Trophoblast cell (in vitro differentiated cells and primary cell): ENCODE measurements at regions not wholly inside any gene's neighbourhood (a gene's known extent, or its start where the extent isn't known, plus 50 kb on each side); places are given as distances from the start of the nearest gene placed in this dataset.
"Not testable (repeated sequence)": the region's sequence is repeated elsewhere in the genome, so short reads cannot be mapped to it uniquely, and the experiment has no call there.

Experiments
- DNase-seq, 2 donors: peaks; one replicate each; pipeline ENCODE4 v3.0.0-alpha.2; 2016
- H2AFZ ChIP-seq: 2 replicates; pipeline ENCODE4 v1.6.1; 2013; ENCODE audit warnings: low read length, moderate library complexity, mild to moderate bottlenecking; ENCODE audit not compliant: insufficient read depth, poor library complexity
- H2AK5ac ChIP-seq: 2 replicates; pipeline ENCODE4 v1.6.1; 2013; ENCODE audit warnings: mild to moderate bottlenecking, low read length
- H2BK120ac ChIP-seq: 2 replicates; pipeline ENCODE4 v1.6.1; 2013; ENCODE audit warnings: low read length, mild to moderate bottlenecking, moderate library complexity; ENCODE audit not compliant: insufficient read depth, poor library complexity
- H2BK12ac ChIP-seq: 2 replicates; pipeline ENCODE4 v1.6.1; 2013; ENCODE audit warnings: mild to moderate bottlenecking, low read length, moderate library complexity
- H2BK5ac ChIP-seq: 2 replicates; pipeline ENCODE4 v1.6.1; 2013; ENCODE audit warnings: low read length, low read depth, moderate library complexity, mild to moderate bottlenecking; ENCODE audit not compliant: poor library complexity
- H3K14ac ChIP-seq: 2 replicates; pipeline ENCODE4 v1.6.1; 2013; ENCODE audit warnings: mild to moderate bottlenecking, low read length
- H3K18ac ChIP-seq: 2 replicates; pipeline ENCODE4 v1.6.1; 2013; ENCODE audit warnings: mild to moderate bottlenecking, low read length
- H3K23ac ChIP-seq: 2 replicates; pipeline ENCODE4 v1.6.1; 2013; ENCODE audit warnings: low read length
- H3K27ac ChIP-seq: 2 replicates; pipeline ENCODE4 v1.5.1; 2013; ENCODE audit warnings: low read depth, mild to moderate bottlenecking, inconsistent platforms, low read length, moderate library complexity
- H3K27me3 ChIP-seq: 2 replicates; pipeline ENCODE4 v1.6.1; 2013; ENCODE audit warnings: inconsistent platforms, mild to moderate bottlenecking, low read length, moderate library complexity; ENCODE audit not compliant: insufficient read depth
- H3K36me3 ChIP-seq, 2 experiments: 1 replicate in 1 of 2; 2 replicates in 1 of 2; pipeline ENCODE4 v1.6.1; 2013; ENCODE audit warnings: low read length in 2 of 2, mild to moderate bottlenecking in 2 of 2, moderate library complexity in 1 of 2; ENCODE audit not compliant: insufficient read depth in 2 of 2, control insufficient read depth in 1 of 2
- H3K4ac ChIP-seq: 2 replicates; pipeline ENCODE4 v1.6.1; 2013; ENCODE audit warnings: low read depth, mild to moderate bottlenecking, low read length, moderate library complexity
- H3K4me1 ChIP-seq, 2 experiments: 1 replicate in 1 of 2; 2 replicates in 1 of 2; pipeline ENCODE4 v1.6.1; 2013; ENCODE audit warnings: low read length in 2 of 2, mild to moderate bottlenecking in 2 of 2, moderate library complexity in 1 of 2; ENCODE audit not compliant: insufficient read depth in 2 of 2, control insufficient read depth in 1 of 2
- H3K4me2 ChIP-seq: 2 replicates; pipeline ENCODE4 v1.6.1; 2013; ENCODE audit warnings: inconsistent platforms, mild to moderate bottlenecking, low read length, moderate library complexity
- H3K4me3 ChIP-seq: 2 replicates; pipeline ENCODE4 v1.5.1; 2013; ENCODE audit warnings: mild to moderate bottlenecking, low read depth, low read length, inconsistent platforms
- H3K79me1 ChIP-seq: one replicate; pipeline ENCODE4 v1.6.1; 2013; ENCODE audit warnings: low read length
- H3K79me2 ChIP-seq: 2 replicates; pipeline ENCODE4 v1.6.1; 2013; ENCODE audit warnings: low read length, mild to moderate bottlenecking; ENCODE audit not compliant: control insufficient read depth, insufficient read depth, poor library complexity
- H3K9ac ChIP-seq: 2 replicates; pipeline ENCODE4 v1.6.1; 2013; ENCODE audit warnings: mild to moderate bottlenecking, low read length
- H3K9me3 ChIP-seq: 2 replicates; pipeline ENCODE4 v1.6.1; 2013; ENCODE audit warnings: low read depth, mild to moderate bottlenecking, control low read depth, inconsistent platforms, low read length; ENCODE audit not compliant: insufficient read depth
- H4K12ac ChIP-seq: 2 replicates; pipeline ENCODE4 v1.6.1; 2013; ENCODE audit warnings: low read depth, mild to moderate bottlenecking, low read length, moderate library complexity
- H4K8ac ChIP-seq: 2 replicates; pipeline ENCODE4 v1.6.1; 2013; ENCODE audit warnings: low read depth, mild to moderate bottlenecking, low read length, moderate library complexity
- H4K91ac ChIP-seq: one replicate; pipeline ENCODE4 v1.6.1; 2013; ENCODE audit warnings: low read depth, mild to moderate bottlenecking, low read length, moderate library complexity
- WGBS: extraction: QIAGEN DNeasy Blood & Tissue Kit; methylation state at CpG from one replicate; pipeline ENCODE4 v1.1.7; 2013; ENCODE audit warnings: missing lambda C conversion rate; ENCODE audit not compliant: insufficient read length, insufficient coverage; ENCODE audit errors: extremely low coverage; 5-methylcytosine and 5-hydroxymethylcytosine counted together

DNA sequence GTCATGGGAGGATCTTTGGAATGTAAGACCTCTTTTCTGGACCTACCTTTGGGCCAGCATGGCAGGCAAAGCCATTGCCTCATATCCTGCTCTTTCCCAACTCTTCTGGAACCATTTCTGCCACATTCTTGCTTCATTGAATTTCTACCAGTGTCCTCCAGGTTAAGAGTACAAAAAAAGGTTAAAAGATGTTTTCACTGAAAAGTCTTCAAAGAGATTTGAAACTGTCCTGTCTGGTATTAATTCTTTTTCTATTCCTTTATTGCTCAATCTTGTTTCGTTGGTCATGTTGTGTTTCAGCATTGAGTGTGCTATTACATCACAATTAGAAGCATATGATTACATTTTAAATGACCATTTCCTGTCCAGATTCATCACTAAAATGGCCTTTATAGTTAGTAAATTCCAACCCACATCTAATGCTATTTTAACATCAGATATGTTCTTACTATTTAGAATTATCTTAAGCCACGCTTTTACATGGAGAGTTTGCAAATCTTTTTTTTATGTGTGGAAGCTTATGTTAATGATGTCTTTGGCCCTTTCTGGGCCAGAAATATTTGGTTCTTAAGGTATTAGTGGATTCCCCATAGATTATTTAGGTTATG is 450.9 kb downstream of the GJA1 start:
- no peaks in the 10 kb centered on the region for H3K27me3 ChIP-seq
- no peak overlapping the region for H2AK5ac ChIP-seq
- H3K27ac ChIP-seq, result no peak overlapping the region
- H2BK120ac ChIP-seq, result no peak overlapping the region
- H3K9ac ChIP-seq, result no peak overlapping the region
- no peaks in the 10 kb centered on the region for H3K79me1 ChIP-seq
- H3K4me2 ChIP-seq, result no peak overlapping the region
- no peaks in the 10 kb centered on the region for H3K9me3 ChIP-seq
- no peak overlapping the region for H2BK12ac ChIP-seq
- peaks cover 0 to 3% of the 10 kb centered on the region in 2 experiments for H3K4me1 ChIP-seq
- WGBS, result no CpG with 5 or more reads among the region's 2 CpGs
- H3K4me3 ChIP-seq, result no peak overlapping the region
- H3K23ac ChIP-seq, result no peak overlapping the region
- no peak overlapping the region for H4K91ac ChIP-seq
- no peak for DNase-seq
- H2AFZ ChIP-seq, result no peak overlapping the region
- no peak overlapping the region for H4K8ac ChIP-seq
- H3K14ac ChIP-seq, result no peak overlapping the region
- H3K4ac ChIP-seq, result no peak overlapping the region
- H4K12ac ChIP-seq, result no peak overlapping the region
- no peaks in the 10 kb centered on the region for H3K36me3 ChIP-seq
- H3K18ac ChIP-seq, result no peak overlapping the region
- no peak overlapping the region for H2BK5ac ChIP-seq
- H3K79me2 ChIP-seq, result no peaks in the 10 kb centered on the region

DNA sequence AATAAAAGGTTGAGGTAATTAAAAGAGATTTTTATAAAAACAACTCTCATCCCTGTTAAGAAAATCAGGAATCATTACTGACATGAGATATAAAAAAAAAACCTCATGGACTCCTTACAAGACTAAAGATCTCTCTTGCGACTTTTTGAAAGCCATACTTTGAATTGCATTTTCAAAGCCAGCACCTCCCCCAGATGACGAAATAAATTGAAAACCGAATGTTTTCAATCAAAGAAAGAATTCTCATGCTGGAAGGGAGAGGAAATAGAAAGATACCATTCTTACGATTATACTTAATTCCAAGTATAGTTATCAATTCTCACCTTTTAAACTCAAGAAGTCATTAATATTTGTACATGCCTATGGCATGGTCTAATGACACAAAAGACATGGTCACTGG is 452.3 kb downstream of the GJA1 start:
- Histone ChIP-seq H3K4me1 (peaks cover 0 to 3% of the 10 kb centered on the region in 2 experiments), H3K14ac (no peak overlapping the region), H3K79me2 (no peaks in the 10 kb centered on the region), H2AFZ (no peak overlapping the region), H3K18ac (no peak overlapping the region), H3K4ac (no peak overlapping the region), H3K4me2 (no peak overlapping the region), H4K12ac (no peak overlapping the region), H2BK12ac (no peak overlapping the region), H3K9me3 (no peaks in the 10 kb centered on the region), H4K91ac (no peak overlapping the region), H4K8ac (no peak overlapping the region), H2BK120ac (no peak overlapping the region), H3K27ac (no peak overlapping the region), H3K27me3 (no peaks in the 10 kb centered on the region), H3K4me3 (no peak overlapping the region), H3K9ac (no peak overlapping the region), H3K79me1 (no peaks in the 10 kb centered on the region), H2BK5ac (no peak overlapping the region), H3K23ac (no peak overlapping the region), H3K36me3 (no peaks in the 10 kb centered on the region), H2AK5ac (no peak overlapping the region)
- no peak for DNase-seq
- WGBS, result no CpG with 5 or more reads among the region's 4 CpGs

GRCh38 chr6:121890307-121890910 is 455.0 kb downstream of the GJA1 start:
- H3K79me1 ChIP-seq, result no peaks in the 10 kb centered on the region

GRCh38 chr6:121895731-121896130 is 460.3 kb downstream of the GJA1 start:
- H3K4ac ChIP-seq, H3K14ac ChIP-seq, H3K18ac ChIP-seq, H2AK5ac ChIP-seq, H3K4me3 ChIP-seq, H3K9ac ChIP-seq, H3K27me3 ChIP-seq, H2AFZ ChIP-seq, DNase-seq, H3K79me1 ChIP-seq, H3K27ac ChIP-seq, H3K4me1 ChIP-seq, H2BK12ac ChIP-seq, H3K9me3 ChIP-seq, H3K79me2 ChIP-seq, H4K91ac ChIP-seq, H3K36me3 ChIP-seq, H3K23ac ChIP-seq, H4K12ac ChIP-seq, H3K4me2 ChIP-seq, H4K8ac ChIP-seq: not testable (repeated sequence)
- no CpG with 5 or more reads among the region's 5 CpGs for WGBS
- Histone ChIP-seq H2BK5ac (peak overlapping the region; percentile 31), H2BK120ac (peak overlapping the region; percentile 51)

More at GRCh38 chr6:121890307-121890910, 455.0 kb downstream of the GJA1 start:
- Histone ChIP-seq H3K27ac (no peak overlapping the region), H3K4ac (no peak overlapping the region), H3K27me3 (no peaks in the 10 kb centered on the region), H3K9me3 (no peaks in the 10 kb centered on the region), H2BK12ac (no peak overlapping the region), H3K9ac (no peak overlapping the region), H4K8ac (peak overlapping the region; percentile 44), H4K91ac (no peak overlapping the region), H2BK120ac (no peak overlapping the region), H2AFZ (no peak overlapping the region), H3K18ac (no peak overlapping the region), H4K12ac (no peak overlapping the region), H3K36me3 (no peaks in the 10 kb centered on the region), H3K14ac (no peak overlapping the region), H3K4me3 (no peak overlapping the region), H2BK5ac (no peak overlapping the region), H2AK5ac (no peak overlapping the region), H3K4me2 (no peak overlapping the region), H3K4me1 (peaks cover 0 to 3% of the 10 kb centered on the region in 2 experiments), H3K79me2 (no peaks in the 10 kb centered on the region), H3K23ac (no peak overlapping the region)
- no CpG with 5 or more reads among the region's 2 CpGs for WGBS
- DNase-seq, result no peak
